ENCODE measurements at regions not wholly inside any gene's neighbourhood (a gene's known extent, or its start where the extent isn't known, plus 50 kb on each side); places are given as distances from the start of the nearest gene placed in this dataset.
"Not testable (repeated sequence)": the region's sequence is repeated elsewhere in the genome, so short reads cannot be mapped to it uniquely, and the experiment has no call there.

DNA sequence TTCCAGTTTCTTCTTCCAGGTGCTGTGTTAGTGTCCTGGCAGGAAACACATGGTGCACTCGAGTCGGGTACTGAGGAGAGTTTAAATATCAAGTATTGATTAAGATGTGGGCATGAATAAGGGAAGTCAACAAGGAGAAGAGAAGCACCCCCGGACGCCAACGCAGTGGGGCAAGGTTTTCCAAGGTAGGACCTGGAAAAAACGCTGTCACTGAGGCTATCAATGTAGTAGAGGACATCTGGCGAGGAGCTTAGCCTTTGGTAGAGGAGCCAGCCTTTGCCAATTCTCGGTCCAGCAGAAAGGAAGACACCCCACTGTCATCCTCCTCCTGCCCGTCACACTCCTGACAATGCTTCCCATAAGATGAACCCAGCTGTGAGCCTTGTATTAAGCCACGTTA lies 159.6 kb downstream of the TEX36 start:
- CTCF ChIA-PET: interaction anchor here (0.6 kb wide), 1 partner anchor 134 kb away, joined by 3 read pairs; no protein-coding TSS in a partner anchor

DNA sequence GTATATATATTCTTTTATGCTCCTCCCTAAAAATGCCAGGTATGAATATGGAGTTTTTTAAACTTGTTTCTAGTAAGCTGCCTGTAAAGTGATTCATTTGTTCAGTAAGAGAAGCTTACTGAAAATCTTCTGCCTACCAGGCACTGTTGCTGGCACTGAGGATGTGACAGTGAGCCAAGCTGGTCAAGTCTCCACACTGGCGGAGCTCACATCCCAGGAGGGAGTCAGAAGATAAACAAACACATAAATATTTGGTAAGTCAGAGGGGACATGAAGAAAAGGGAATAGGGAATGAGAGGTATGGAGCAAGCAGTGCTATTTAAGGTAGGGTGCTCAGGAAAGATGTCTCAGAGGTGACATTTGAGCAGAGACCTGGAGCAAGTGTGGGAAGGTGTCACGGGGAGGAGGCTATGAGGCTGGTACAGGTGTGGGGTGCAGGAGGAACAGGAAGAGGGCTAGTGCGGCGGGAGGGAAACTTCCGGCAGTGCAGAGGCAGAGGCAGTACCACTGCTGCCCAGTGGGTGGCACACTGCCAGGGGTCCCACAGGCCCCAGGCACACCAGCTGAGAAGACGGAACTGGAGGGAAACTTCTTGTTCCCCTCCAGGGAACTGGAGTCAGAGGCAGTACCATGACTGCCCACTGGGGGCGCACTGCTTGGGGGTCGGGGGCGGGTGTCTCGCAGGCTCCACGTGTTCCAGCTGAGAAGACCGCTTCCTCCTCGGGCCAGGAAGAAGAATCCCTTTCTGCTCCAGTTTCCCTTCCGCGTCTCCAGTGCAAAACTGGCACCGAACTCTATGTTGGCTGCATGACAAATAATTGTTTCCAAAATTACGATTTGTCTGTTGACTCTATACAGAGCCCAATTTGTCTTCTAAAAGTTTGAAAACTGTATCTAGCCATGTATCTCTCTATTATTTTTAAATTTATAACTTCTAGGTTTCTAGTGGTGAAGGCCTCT lies 161.0 kb downstream of the TEX36 start:
- DNase-seq: peak; percentile 23

More for the DNA sequence above, 159.6 kb downstream of the TEX36 start:
- Mint-ChIP-seq H3K4me3 (no peak overlapping the region), H3K27me3 (ENCODE audit: low read depth) (no peaks in the 10 kb centered on the region), H3K4me1 (ENCODE audit: low read depth) (no peaks in the 10 kb centered on the region), H3K36me3 (ENCODE audit: low read depth) (no peaks in the 10 kb centered on the region), H3K9me3 (ENCODE audit: insufficient read depth) (no peaks in the 10 kb centered on the region), H3K27ac (no peak overlapping the region)
- DNase-seq (no peak), ATAC-seq (no peak)
- POLR2A ChIA-PET: interaction anchor here (0.6 kb wide), 1 partner anchor 42 kb away, joined by 4 read pairs; no protein-coding TSS in a partner anchor

DNA sequence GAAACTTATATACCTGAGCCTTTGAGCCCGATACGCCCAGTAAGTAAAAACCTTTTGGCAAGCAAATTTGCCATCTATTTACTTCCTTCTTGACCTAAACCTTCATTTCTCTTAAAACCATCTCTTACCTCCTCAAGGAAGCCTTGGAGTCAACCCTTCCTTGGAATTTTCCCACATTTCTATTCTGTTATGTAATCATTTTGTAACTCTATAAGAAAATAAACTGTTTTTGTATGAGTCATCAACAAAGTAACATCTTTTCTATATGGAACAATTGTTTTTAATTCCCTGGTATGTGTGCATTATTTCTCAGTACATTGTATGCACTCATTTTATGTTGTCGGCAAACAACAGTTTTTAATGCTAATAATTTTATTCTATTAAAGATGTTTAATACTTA lies 162.0 kb downstream of the TEX36 start:
- ChIA-PET POLR2A (no interaction called here), CTCF (interaction anchor here (1.1 kb wide), 2 partner anchors 13 to 15 kb away, joined by 3 to 4 read pairs; no protein-coding TSS in a partner anchor)
- no peak for ATAC-seq
- Mint-ChIP-seq H3K4me3 (no peak overlapping the region), H3K4me1 (ENCODE audit: low read depth) (no peaks in the 10 kb centered on the region), H3K27me3 (ENCODE audit: low read depth) (no peaks in the 10 kb centered on the region), H3K27ac (no peak overlapping the region), H3K36me3 (ENCODE audit: low read depth) (no peaks in the 10 kb centered on the region), H3K9me3 (ENCODE audit: insufficient read depth) (no peaks in the 10 kb centered on the region)
- no peak for DNase-seq

More for the DNA sequence above, 161.0 kb downstream of the TEX36 start:
- no peak for ATAC-seq
- CTCF ChIA-PET: interaction anchor here (1.1 kb wide), 2 partner anchors 11 to 14 kb away, joined by 3 to 4 read pairs; no protein-coding TSS in a partner anchor
- Mint-ChIP-seq H3K9me3 (ENCODE audit: insufficient read depth) (no peaks in the 10 kb centered on the region), H3K27ac (no peak overlapping the region), H3K36me3 (ENCODE audit: low read depth) (no peaks in the 10 kb centered on the region), H3K4me3 (no peak overlapping the region), H3K27me3 (ENCODE audit: low read depth) (no peaks in the 10 kb centered on the region), H3K4me1 (ENCODE audit: low read depth) (no peaks in the 10 kb centered on the region)
- POLR2A ChIA-PET: no interaction called here

DNA sequence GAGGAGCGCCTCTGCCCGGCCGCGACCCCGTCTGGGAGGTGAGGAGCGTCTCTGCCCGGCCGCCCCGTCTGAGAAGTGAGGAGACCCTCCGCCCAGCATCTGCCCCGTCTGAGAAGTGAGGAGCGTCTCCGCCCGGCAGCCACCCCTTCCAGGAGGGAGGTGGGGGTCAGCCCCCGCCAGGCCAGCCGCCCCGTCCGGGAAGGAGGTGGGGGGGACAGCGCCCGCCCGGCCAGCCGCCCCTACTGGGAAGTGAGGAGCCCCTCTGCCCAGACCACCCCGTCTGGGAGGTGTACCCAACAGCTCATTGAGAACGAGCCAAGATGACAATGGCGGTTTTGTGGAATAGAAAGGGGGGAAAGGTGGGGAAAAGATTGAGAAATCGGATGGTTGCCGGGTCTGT lies 164.6 kb downstream of the TEX36 start:
- H3K9me3 Mint-ChIP-seq (ENCODE audit: insufficient read depth); DNase-seq; H3K36me3 Mint-ChIP-seq (ENCODE audit: low read depth); H3K27ac Mint-ChIP-seq; CTCF ChIA-PET; H3K4me3 Mint-ChIP-seq; H3K27me3 Mint-ChIP-seq (ENCODE audit: low read depth); POLR2A ChIA-PET; ATAC-seq; H3K4me1 Mint-ChIP-seq (ENCODE audit: low read depth): not testable (repeated sequence)

DNA sequence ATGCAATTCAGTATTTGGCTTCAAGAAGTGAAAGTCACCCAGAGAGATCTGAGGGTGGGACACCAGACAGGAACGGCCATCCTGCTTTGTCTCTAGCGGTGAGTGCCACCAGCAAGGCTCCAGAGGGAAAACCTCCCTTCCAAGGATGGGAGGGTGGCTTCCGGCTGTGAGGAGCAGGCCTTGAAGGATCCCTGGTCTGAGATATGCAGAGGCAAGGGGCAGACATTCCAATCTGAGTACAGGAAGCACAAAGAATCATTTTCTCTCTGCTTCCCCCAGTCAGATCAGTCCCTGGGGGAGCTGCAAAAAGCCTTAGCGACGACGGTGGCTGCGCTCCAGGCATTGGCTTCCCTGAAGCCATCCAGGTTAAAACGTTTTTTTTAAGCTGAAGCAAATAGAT lies 167.4 kb downstream of the TEX36 start:
- no peak overlapping the region for H3K27ac Mint-ChIP-seq
- no peaks in the 10 kb centered on the region for H3K4me1 Mint-ChIP-seq (ENCODE audit: low read depth)
- H3K4me3 Mint-ChIP-seq: no peak overlapping the region
- ChIA-PET CTCF (no interaction called here), POLR2A (no interaction called here)
- no peak for ATAC-seq
- no peaks in the 10 kb centered on the region for H3K27me3 Mint-ChIP-seq (ENCODE audit: low read depth)
- no peaks in the 10 kb centered on the region for H3K9me3 Mint-ChIP-seq (ENCODE audit: insufficient read depth)
- H3K36me3 Mint-ChIP-seq (ENCODE audit: low read depth): no peaks in the 10 kb centered on the region
- DNase-seq: no peak

DNA sequence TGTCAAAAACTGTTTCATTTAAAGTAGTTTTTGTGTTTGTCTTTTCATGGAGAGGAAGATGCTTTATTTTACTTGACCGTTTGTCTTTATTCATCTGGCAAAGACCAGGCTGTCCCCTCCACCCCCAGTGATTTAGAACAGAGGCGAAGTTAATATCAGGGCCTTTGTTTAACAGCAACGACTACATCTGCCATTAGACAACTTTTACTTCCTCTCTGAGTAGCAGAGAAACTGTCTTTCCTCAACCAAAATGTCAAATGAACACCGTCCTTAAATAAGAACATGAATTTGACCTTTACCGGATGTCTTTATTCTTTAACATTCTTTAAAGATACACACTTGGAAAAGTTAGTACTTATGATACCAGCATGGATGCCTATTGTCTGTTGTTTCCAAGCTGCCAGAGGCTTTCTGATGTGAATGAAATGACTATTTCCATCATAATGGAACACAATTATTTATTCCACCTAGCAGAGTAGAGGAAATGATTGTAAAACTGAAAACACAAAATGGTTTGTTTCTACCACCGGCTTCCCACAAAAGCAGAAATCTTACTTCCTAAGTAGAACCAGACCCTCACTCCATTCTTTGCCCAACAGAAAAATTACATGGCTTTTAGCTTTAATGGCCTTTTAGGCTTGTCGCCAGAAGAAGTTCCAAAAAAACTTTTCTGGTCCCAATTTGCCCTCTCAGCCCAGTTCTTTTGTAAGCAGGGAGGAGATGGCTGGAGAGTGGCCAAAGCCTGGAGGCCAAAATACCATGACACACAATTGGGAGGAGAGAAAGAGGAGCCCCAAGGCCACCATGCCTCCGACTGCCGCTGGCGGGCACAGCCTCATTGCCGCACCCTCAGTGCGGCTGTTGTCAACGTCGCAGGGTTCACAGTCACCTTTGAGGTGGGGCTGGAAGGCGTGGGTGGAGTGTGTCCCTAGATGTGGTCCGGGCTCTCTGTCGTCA lies 168.5 kb downstream of the TEX36 start:
- no peaks in the 10 kb centered on the region for H3K4me1 Mint-ChIP-seq (ENCODE audit: low read depth)
- ChIA-PET CTCF (no interaction called here), POLR2A (no interaction called here)
- ATAC-seq: no peak
- H3K27ac Mint-ChIP-seq: no peak overlapping the region
- H3K9me3 Mint-ChIP-seq (ENCODE audit: insufficient read depth): no peaks in the 10 kb centered on the region
- no peak for DNase-seq
- H3K36me3 Mint-ChIP-seq (ENCODE audit: low read depth): no peaks in the 10 kb centered on the region
- no peak overlapping the region for H3K4me3 Mint-ChIP-seq
- no peaks in the 10 kb centered on the region for H3K27me3 Mint-ChIP-seq (ENCODE audit: low read depth)

DNA sequence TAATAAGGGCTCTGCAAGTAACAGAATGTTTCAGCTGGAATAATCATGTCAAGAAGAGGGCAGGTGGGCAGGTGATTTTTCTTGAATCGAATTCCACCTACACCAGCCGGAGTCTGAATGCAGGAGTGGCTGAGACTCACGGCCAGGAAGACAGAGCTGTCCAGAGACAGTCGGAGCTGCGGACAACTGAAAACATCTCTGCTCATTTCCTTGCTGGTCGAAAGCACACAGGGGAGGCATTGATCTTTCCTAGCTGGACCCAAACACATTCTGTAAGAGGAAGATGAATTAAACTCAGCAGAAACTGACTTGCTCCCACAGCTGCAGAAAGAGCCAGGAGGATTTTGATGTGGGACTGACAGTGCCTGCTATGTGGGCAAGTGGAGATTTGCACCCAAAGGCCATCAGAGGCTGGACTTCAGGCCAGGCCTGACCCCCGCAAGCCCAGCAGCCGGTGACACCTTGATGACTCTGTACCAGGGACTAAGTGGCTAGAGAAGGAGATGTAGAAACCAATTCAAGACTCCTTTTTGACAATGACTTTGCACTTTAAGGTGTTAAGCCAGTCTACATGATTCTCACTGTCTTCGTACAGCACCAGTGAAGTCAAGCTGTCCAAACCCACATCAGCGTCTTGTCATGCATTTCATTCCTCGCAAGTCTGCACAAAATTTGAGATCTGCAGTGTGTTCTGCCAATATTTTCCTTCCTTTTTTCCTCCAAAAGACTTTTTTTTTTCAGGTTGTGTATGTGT lies 169.4 kb downstream of the TEX36 start:
- no peak for ATAC-seq
- CTCF ChIA-PET: no interaction called here
- POLR2A ChIA-PET: no interaction called here
- Mint-ChIP-seq H3K36me3 (ENCODE audit: low read depth) (no peaks in the 10 kb centered on the region), H3K4me3 (no peak overlapping the region), H3K27ac (no peak overlapping the region), H3K27me3 (ENCODE audit: low read depth) (no peaks in the 10 kb centered on the region), H3K9me3 (ENCODE audit: insufficient read depth) (no peaks in the 10 kb centered on the region), H3K4me1 (ENCODE audit: low read depth) (no peaks in the 10 kb centered on the region)
- DNase-seq: no peak

DNA sequence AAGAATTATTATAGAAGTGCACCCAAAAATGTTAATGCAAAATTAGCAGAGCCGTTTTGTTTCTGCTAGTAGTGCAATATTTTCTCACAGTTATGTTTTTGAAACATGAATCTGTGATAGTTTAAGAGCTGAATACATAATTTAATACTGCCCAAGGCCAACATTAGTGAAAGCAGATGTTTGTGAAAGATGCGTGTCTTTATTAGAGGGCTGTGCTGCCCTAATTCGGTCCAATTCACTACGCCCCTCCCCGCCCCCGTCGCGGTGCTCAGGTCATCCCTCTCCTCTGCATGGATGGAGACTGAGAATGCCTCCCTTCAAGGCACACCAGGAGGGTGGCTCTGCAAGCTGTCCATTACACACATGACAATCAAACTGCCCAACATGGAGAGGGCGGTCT lies 172.0 kb downstream of the TEX36 start:
- Mint-ChIP-seq H3K27me3 (ENCODE audit: low read depth) (no peaks in the 10 kb centered on the region), H3K9me3 (ENCODE audit: insufficient read depth) (no peaks in the 10 kb centered on the region), H3K4me3 (no peak overlapping the region), H3K4me1 (ENCODE audit: low read depth) (no peaks in the 10 kb centered on the region), H3K27ac (no peak overlapping the region), H3K36me3 (ENCODE audit: low read depth) (no peaks in the 10 kb centered on the region)
- no peak for DNase-seq
- CTCF ChIA-PET: no interaction called here
- no peak for ATAC-seq
- POLR2A ChIA-PET: no interaction called here

DNA sequence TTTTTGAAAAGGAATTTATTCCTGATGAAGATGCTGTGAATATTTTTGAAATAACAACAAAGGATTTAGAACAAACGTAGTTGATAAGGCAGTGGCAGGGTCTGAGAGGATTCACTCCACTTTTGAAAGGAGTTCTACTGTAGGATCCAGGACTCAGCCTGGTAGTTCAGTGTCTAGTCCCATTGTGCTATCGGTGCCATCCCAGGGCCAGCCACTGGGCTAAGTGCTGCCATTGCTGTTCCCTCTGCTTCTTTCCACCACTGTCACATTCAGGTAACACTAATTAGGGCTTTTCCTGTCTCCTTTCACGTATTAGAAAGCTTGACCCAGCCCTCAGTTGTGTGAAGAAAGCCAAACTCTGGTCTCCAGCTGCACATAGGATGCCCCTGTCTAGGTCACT lies 177.3 kb downstream of the TEX36 start:
- POLR2A ChIA-PET: no interaction called here
- no peak for ATAC-seq
- H3K4me3 Mint-ChIP-seq: no peak overlapping the region

DNA sequence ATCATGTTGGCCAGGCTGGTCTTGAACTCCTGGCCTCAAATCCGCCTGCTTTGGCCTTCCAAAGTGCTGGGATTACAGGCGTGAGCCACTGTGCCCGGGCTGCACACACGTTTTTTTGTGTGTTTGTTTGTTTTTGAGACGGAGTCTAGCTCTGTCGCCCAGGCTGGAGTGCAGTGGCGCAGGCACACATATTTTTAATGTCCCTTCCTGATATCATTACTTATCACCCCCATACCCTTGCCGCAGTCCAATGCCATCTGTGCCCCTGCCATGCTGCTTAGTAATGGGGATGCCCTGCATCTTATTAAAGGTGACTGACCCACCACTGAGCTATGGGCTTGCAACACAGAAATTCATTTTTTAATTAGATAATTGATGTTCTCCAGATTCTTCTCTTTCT lies 180.7 kb downstream of the TEX36 start:
- no peaks in the 10 kb centered on the region for H3K4me1 Mint-ChIP-seq (ENCODE audit: low read depth)
- no peak overlapping the region for H3K27ac Mint-ChIP-seq
- no peak for DNase-seq
- CTCF ChIA-PET: interaction anchor here (0.6 kb wide), 1 partner anchor 473 kb away, joined by 3 read pairs; no protein-coding TSS in a partner anchor
- H3K4me3 Mint-ChIP-seq: no peak overlapping the region
- H3K27me3 Mint-ChIP-seq (ENCODE audit: low read depth): no peaks in the 10 kb centered on the region
- ATAC-seq: no peak
- POLR2A ChIA-PET: no interaction called here
- no peaks in the 10 kb centered on the region for H3K9me3 Mint-ChIP-seq (ENCODE audit: insufficient read depth)
- H3K36me3 Mint-ChIP-seq (ENCODE audit: low read depth): no peaks in the 10 kb centered on the region

More for the DNA sequence above, 177.3 kb downstream of the TEX36 start:
- H3K4me1 Mint-ChIP-seq (ENCODE audit: low read depth): no peaks in the 10 kb centered on the region
- CTCF ChIA-PET: no interaction called here
- no peak for DNase-seq
- H3K27me3 Mint-ChIP-seq (ENCODE audit: low read depth): no peaks in the 10 kb centered on the region
- H3K27ac Mint-ChIP-seq: no peak overlapping the region
- H3K36me3 Mint-ChIP-seq (ENCODE audit: low read depth): no peaks in the 10 kb centered on the region
- H3K9me3 Mint-ChIP-seq (ENCODE audit: insufficient read depth): no peaks in the 10 kb centered on the region

DNA sequence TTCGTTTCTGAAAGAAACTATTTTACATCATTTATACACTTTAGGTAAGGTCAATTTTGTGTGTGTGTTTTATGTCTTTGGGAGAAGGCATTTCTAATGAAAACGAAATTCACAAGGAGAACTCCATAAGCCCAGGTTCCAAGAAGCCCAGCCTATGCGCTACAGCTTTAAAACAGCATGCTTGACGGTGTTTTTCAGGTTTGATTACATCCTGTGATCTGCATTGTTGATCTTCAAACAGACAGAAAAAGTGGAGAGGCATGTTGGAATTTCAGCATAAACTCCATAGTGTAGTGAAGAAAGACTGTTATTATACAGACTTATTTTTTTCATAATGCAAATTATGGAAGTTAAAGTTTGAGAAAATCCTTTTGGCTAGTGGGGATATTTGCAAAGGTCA lies 187.6 kb downstream of the TEX36 start:
- H3K4me1 Mint-ChIP-seq (ENCODE audit: low read depth): no peaks in the 10 kb centered on the region
- no peak for DNase-seq
- no peak overlapping the region for H3K4me3 Mint-ChIP-seq
- no peaks in the 10 kb centered on the region for H3K36me3 Mint-ChIP-seq (ENCODE audit: low read depth)
- ATAC-seq: no peak
- CTCF ChIA-PET: no interaction called here
- no peaks in the 10 kb centered on the region for H3K9me3 Mint-ChIP-seq (ENCODE audit: insufficient read depth)
- H3K27ac Mint-ChIP-seq: no peak overlapping the region
- no peaks in the 10 kb centered on the region for H3K27me3 Mint-ChIP-seq (ENCODE audit: low read depth)
- POLR2A ChIA-PET: no interaction called here
